OCI-LY7 (cell line): ENCODE measurements at regions not wholly inside any gene's neighbourhood (a gene's known extent, or its start where the extent isn't known, plus 50 kb on each side); places are given as distances from the start of the nearest gene placed in this dataset.

Experiments
- BruUV-seq: library from RNA; stranded (reverse); fragments of 400-500 nt; replicated peaks from 2 replicates; lab custom pipeline; 2021; lab: Mats Ljungman, UMichigan
- CTCF ChIA-PET: fragments of 300-600 bp; sonication (Branson Sonifier 250); formaldehyde crosslinking; loops from one replicate; lab custom pipeline; 2022; ENCODE audit warnings: antibody characterized with exemption; ENCODE audit not compliant: unreplicated experiment; lab: Charles Lee
- POLR2A ChIA-PET: fragments of 300-600 bp; sonication (Branson Sonifier 250); formaldehyde crosslinking; loops from one replicate; lab custom pipeline; 2022; ENCODE audit warnings: antibody characterized with exemption; lab: Charles Lee
- DNase-seq: peaks from one replicate; pipeline ENCODE4 v3.0.0-alpha.2; 2015; ENCODE audit warnings: low spot score
- H2AFZ ChIP-seq: fragments of 200-600 bp; sonication (generic), shearing (Covaris generic); 2 replicates; pipeline ENCODE4 v1.6.1; 2014; ENCODE audit warnings: mild to moderate bottlenecking, antibody characterized with exemption, low read length, moderate library complexity
- H3K27ac ChIP-seq: fragments of 200-600 bp; sonication (generic); 2 replicates; pipeline ENCODE4 v1.5.1; 2014; ENCODE audit warnings: mixed run types, low read depth, mild to moderate bottlenecking, moderate library complexity, low read length, inconsistent platforms; ENCODE audit not compliant: poor library complexity, severe bottlenecking
- H3K36me3 ChIP-seq: fragments of 200-600 bp; sonication (generic); 2 replicates; pipeline ENCODE4 v1.6.1; 2014; ENCODE audit warnings: mild to moderate bottlenecking, antibody characterized with exemption, low read length, moderate library complexity, mixed read lengths; ENCODE audit not compliant: insufficient read depth
- H3K4me1 ChIP-seq: fragments of 200-600 bp; sonication (generic); 2 replicates; pipeline ENCODE4 v1.5.1; 2014; ENCODE audit warnings: mild to moderate bottlenecking, low read length; ENCODE audit not compliant: insufficient read depth, poor library complexity, severe bottlenecking
- H3K4me2 ChIP-seq: fragments of 200-600 bp; sonication (generic); 2 replicates; pipeline ENCODE4 v1.6.1; 2014; ENCODE audit warnings: mild to moderate bottlenecking, low read length
- H3K4me3 ChIP-seq: fragments of 200-600 bp; sonication (generic); 2 replicates; pipeline ENCODE4 v1.5.1; 2014; ENCODE audit warnings: mild to moderate bottlenecking, low read depth, low read length; ENCODE audit not compliant: poor library complexity, severe bottlenecking
- H3K79me2 ChIP-seq: fragments of 200-600 bp; sonication (generic); 2 replicates; pipeline ENCODE4 v1.6.1; 2016; ENCODE audit warnings: low read depth, mild to moderate bottlenecking, low read length, moderate library complexity, mixed read lengths; ENCODE audit not compliant: insufficient read depth
- H3K9me2 ChIP-seq: fragments of 200-600 bp; sonication (generic); 2 replicates; pipeline ENCODE4 v1.6.1; 2016; ENCODE audit warnings: mild to moderate bottlenecking, low read length, mixed read lengths; ENCODE audit not compliant: insufficient read depth
- H3K9me3 ChIP-seq: fragments of 200-600 bp; sonication (generic); 2 replicates; pipeline ENCODE4 v1.6.1; 2014; ENCODE audit warnings: mild to moderate bottlenecking, mixed run types, low read length, mixed read lengths
- H4K20me1 ChIP-seq: fragments of 200-600 bp; sonication (generic); 2 replicates; pipeline ENCODE4 v1.6.1; 2014; ENCODE audit warnings: mild to moderate bottlenecking, antibody characterized with exemption, low read length, moderate library complexity, mixed read lengths; ENCODE audit not compliant: insufficient read depth
- CTCF ChIP-seq: fragments of 200-600 bp; sonication (generic); conservative IDR thresholded peaks from 2 replicates; pipeline ENCODE4 v1.5.1; 2014; ENCODE audit warnings: mild to moderate bottlenecking, antibody characterized with exemption, low read length, moderate library complexity, mixed read lengths
- EZH2phosphoT487 ChIP-seq: fragments of 200-600 bp; sonication (generic); IDR thresholded peaks from 2 replicates; pipeline ENCODE4 v1.6.1; 2018; ENCODE audit warnings: low read depth, borderline replicate concordance, mild to moderate bottlenecking, mixed run types, antibody characterized with exemption, low read length, moderate library complexity, mixed read lengths
- intact Hi-C: fragments of 100-400 bp; cut with micrococcal nuclease; formaldehyde crosslinking; loops from one replicate; pipeline ENCODE4 v1.10.0; 2022; ENCODE audit not compliant: unreplicated experiment

- Histone ChIP-seq H3K9me2 (no peaks in the 10 kb centered on the region), H3K27ac (no peak overlapping the region), H3K4me3 (no peak overlapping the region), H2AFZ (no peak overlapping the region), H3K4me1 (no peaks in the 10 kb centered on the region), H3K36me3 (no peaks in the 10 kb centered on the region), H3K79me2 (no peaks in the 10 kb centered on the region), H3K9me3 (no peaks in the 10 kb centered on the region), H4K20me1 (no peaks in the 10 kb centered on the region), H3K4me2 (no peak overlapping the region)
- ChIA-PET POLR2A (interaction anchor here (0.7 kb wide), 1 partner anchor 42 kb away, joined by 3 read pairs; no protein-coding TSS in a partner anchor), CTCF (no interaction called here)
- DNase-seq = no peak
- intact Hi-C loops = no loop called here
- no TSS peak for BruUV-seq
- no peak for TF ChIP-seq CTCF
- TF ChIP-seq EZH2phosphoT487 = no peak
Measured at GRCh38 chr14:47988175-47988574, 312.8 kb upstream of the MDGA2 start.

GRCh38 chr14:47978871-47979270 is 303.5 kb upstream of the MDGA2 start:
- Histone ChIP-seq H3K4me3 (no peak overlapping the region), H3K36me3 (no peaks in the 10 kb centered on the region), H3K4me1 (no peaks in the 10 kb centered on the region), H3K9me2 (no peaks in the 10 kb centered on the region), H3K9me3 (no peaks in the 10 kb centered on the region), H3K79me2 (no peaks in the 10 kb centered on the region), H3K27ac (no peak overlapping the region), H3K4me2 (no peak overlapping the region), H4K20me1 (no peaks in the 10 kb centered on the region), H2AFZ (no peak overlapping the region)
- intact Hi-C loops = no loop called here
- POLR2A ChIA-PET = interaction anchor here (1.5 kb wide), 1 partner anchor 16 kb away, joined by 3 read pairs; no protein-coding TSS in a partner anchor
- CTCF ChIA-PET = no interaction called here
- DNase-seq = no peak
- BruUV-seq = no TSS peak
- TF ChIP-seq EZH2phosphoT487 (no peak), CTCF (no peak)

- ChIA-PET CTCF (no interaction called here), POLR2A (no interaction called here)
- H3K9me3 ChIP-seq = no peaks in the 10 kb centered on the region
- no peaks in the 10 kb centered on the region for H3K79me2 ChIP-seq
- no peaks in the 10 kb centered on the region for H4K20me1 ChIP-seq
- H3K4me1 ChIP-seq = no peaks in the 10 kb centered on the region
- DNase-seq = no peak
- no peaks in the 10 kb centered on the region for H3K36me3 ChIP-seq
- BruUV-seq = no TSS peak
- no peak for TF ChIP-seq EZH2phosphoT487
- TF ChIP-seq CTCF = no peak
- no peak overlapping the region for H3K27ac ChIP-seq
- intact Hi-C loops = no loop called here
- no peaks in the 10 kb centered on the region for H3K9me2 ChIP-seq
- no peak overlapping the region for H3K4me3 ChIP-seq
- H3K4me2 ChIP-seq = no peak overlapping the region
- no peak overlapping the region for H2AFZ ChIP-seq
Measured at GRCh38 chr14:47976139-47976538, 300.7 kb upstream of the MDGA2 start.
